GM13976 (cell line): ENCODE measurements at regions not wholly inside any gene's neighbourhood (a gene's known extent, or its start where the extent isn't known, plus 50 kb on each side); places are given as distances from the start of the nearest gene placed in this dataset.

Source experiments
- DNase-seq: peaks from one replicate; pipeline ENCODE4 v3.0.0; 2012; ENCODE audit warnings: low spot score
- in situ Hi-C: fragments of 300-500 bp; cut with MboI; formaldehyde crosslinking; loops from one replicate; pipeline ENCODE4 v1.12.0; 2022; ENCODE audit warnings: low sequenced_read_pairs, mixed read lengths, inconsistent platforms; ENCODE audit not compliant: unreplicated experiment
- TF ChIP-seq, protein P1 (sequence below): IDR thresholded peaks from 2 replicates; pipeline ENCODE4 v1.5.1; 2012; ENCODE audit warnings: borderline replicate concordance, mild to moderate bottlenecking; ENCODE audit not compliant: insufficient read depth; ENCODE audit errors: extremely low read depth, missing control alignments, control extremely low read depth

DNA sequence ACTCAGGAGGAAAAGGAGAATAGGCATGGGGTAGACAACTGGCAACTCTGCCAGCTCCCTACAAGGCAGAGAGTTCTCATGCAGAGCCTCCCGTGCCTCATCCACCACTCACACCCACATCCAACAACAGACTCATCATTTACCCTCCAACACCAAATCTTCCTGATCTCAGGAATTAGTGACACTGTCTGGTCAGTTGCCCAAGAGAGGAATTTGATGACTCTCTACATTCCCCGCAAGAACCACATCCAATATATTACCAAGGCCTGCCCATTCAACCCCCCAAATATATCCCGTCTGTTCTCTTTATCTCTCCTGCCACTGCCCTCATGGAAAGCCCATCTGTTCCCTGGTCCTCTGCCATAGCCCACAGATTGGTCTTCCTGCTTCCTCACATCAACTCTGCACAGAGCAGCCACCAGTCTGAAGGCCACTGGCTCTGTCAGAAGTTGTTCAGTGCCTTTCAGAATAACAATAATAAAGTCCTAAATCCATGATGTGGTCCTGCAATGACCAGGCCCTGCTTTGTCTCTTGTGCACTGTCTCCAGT lies 57.5 kb upstream of the CD82 start:
- TF ChIP-seq, protein P1, sequence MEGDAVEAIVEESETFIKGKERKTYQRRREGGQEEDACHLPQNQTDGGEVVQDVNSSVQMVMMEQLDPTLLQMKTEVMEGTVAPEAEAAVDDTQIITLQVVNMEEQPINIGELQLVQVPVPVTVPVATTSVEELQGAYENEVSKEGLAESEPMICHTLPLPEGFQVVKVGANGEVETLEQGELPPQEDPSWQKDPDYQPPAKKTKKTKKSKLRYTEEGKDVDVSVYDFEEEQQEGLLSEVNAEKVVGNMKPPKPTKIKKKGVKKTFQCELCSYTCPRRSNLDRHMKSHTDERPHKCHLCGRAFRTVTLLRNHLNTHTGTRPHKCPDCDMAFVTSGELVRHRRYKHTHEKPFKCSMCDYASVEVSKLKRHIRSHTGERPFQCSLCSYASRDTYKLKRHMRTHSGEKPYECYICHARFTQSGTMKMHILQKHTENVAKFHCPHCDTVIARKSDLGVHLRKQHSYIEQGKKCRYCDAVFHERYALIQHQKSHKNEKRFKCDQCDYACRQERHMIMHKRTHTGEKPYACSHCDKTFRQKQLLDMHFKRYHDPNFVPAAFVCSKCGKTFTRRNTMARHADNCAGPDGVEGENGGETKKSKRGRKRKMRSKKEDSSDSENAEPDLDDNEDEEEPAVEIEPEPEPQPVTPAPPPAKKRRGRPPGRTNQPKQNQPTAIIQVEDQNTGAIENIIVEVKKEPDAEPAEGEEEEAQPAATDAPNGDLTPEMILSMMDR, result no peak
- in situ Hi-C loops, result no loop called here
- no peak for DNase-seq

DNA sequence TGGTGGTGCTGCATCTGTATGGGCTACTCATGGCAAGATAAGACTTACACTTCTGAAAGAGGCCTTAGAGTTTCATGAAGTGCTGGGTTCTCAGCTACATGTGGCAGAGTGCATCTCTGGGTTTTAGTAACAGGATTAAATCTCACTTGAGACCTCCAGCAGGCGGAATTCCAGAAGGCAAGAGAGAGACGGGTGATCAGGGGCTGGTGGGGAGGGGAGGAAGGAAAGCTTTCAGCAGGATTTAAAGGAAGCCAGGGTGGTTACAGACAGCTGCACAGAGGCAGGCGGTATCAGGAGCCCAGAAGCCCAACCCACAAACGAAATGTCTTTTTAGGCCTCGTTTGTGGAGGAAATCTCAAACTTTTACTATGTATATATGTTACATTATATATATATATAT lies 56.2 kb upstream of the CD82 start:
- DNase-seq, result no peak
- TF ChIP-seq, protein P1, result no peak
- in situ Hi-C loops, result no loop called here

DNA sequence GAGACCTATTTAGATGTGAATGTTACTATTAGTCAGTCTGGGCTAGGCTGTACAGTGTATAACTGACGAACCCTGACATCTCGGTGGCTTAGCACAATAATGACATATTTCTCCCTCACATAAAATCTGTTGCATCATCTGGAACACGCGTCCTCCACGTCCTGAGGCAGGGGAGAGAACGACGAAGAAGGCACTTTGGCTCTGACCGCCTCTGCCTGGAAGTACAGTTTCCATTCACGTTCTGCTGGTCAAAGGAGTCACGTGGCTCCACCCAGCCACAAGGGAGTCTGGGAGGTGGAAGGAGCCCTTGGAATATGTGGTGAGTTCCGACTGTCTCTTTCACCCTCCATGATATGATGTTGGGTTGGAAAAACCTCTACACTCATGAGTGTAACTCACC lies 55.1 kb upstream of the CD82 start:
- no peak for DNase-seq
- TF ChIP-seq, protein P1, result no peak
- in situ Hi-C loops, result no loop called here

DNA sequence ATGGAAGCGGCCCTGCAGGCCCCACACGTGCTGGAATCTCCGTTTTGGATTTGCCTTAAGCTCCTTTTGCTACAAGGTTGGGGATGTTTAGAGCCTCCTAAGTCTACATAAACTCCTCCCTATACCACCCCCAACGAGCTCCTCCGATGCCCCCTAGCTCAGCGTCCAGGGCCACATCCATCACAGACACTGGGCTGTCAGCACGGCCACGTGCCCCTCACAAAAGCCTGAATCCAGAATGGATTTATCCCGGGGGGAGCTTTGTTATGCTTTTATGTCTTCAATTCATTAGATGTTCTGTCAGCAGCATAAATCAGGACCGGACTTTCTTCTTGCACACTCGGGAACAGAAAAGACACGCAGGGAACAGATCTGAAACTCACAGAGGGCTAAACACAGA lies 52.6 kb upstream of the CD82 start:
- DNase-seq, result no peak
- TF ChIP-seq, protein P1, result no peak
- in situ Hi-C loops, result no loop called here

DNA sequence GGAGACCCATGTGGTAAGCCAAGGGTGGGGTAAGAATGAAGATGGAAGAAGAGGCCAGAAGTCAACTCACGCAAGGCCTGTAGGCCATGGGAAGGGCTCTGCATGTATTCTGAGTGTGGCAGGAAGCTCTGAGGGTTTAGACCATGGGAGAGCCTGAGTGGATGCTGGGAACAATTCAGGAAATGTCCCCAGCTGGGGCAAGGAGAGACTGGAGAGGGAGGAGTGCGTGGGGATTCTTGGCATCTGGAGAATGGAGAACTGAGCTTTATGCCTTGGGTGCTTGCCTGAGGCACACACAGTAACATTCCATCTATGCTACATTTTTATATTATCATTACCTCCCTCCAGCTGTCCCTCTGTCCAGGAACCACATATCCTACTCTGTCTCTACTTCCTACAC lies 50.4 kb upstream of the CD82 start:
- no peak for DNase-seq
- in situ Hi-C loops, result no loop called here
- TF ChIP-seq, protein P1, result no peak
